ENCODE measurements at regions not wholly inside any gene's neighbourhood (a gene's known extent, or its start where the extent isn't known, plus 50 kb on each side); places are given as distances from the start of the nearest gene placed in this dataset.

- H3K27ac ChIP-seq: no peak overlapping the region
- no peak for TF ChIP-seq CTCF (conservative IDR thresholded peaks at IDR 0.05)
These were observed 187.9 kb downstream of the CNTN3 start for GRCh38 chr3:74426571-74426970.

GRCh38 chr3:74423867-74424266 is 190.6 kb downstream of the CNTN3 start:
- no peak overlapping the region for H3K27ac ChIP-seq
- TF ChIP-seq CTCF (conservative IDR thresholded peaks at IDR 0.05): no peak

- TF ChIP-seq CTCF (conservative IDR thresholded peaks at IDR 0.05): no peak
- no peak overlapping the region for H3K27ac ChIP-seq
These were observed 193.8 kb downstream of the CNTN3 start for GRCh38 chr3:74420538-74421124.

- H3K27ac ChIP-seq: no peak overlapping the region
- TF ChIP-seq CTCF (conservative IDR thresholded peaks at IDR 0.05): no peak
These were observed 198.7 kb downstream of the CNTN3 start for GRCh38 chr3:74415731-74416130.

- H3K27ac ChIP-seq: no peak overlapping the region
- TF ChIP-seq CTCF (conservative IDR thresholded peaks at IDR 0.05): no peak
These were observed 200.8 kb downstream of the CNTN3 start for GRCh38 chr3:74413547-74414241.

- TF ChIP-seq CTCF (conservative IDR thresholded peaks at IDR 0.05): no peak
- H3K27ac ChIP-seq: no peak overlapping the region
These were observed 204.1 kb downstream of the CNTN3 start for GRCh38 chr3:74410276-74410941.

- TF ChIP-seq CTCF (conservative IDR thresholded peaks at IDR 0.05): no peak
These were observed 205.4 kb downstream of the CNTN3 start for GRCh38 chr3:74409066-74409465.

More at GRCh38 chr3:74409066-74409465, 205.4 kb downstream of the CNTN3 start:
- no peak overlapping the region for H3K27ac ChIP-seq
